Activated T-cell treated with anti-CD3 and anti-CD28 coated beads for 48 hours (primary cell): ENCODE measurements at regions not wholly inside any gene's neighbourhood (a gene's known extent, or its start where the extent isn't known, plus 50 kb on each side); places are given as distances from the start of the nearest gene placed in this dataset.

ENCODE experiments used
- DNase-seq: peaks from one replicate; pipeline ENCODE4 v3.0.0-alpha.2; 2020; ENCODE audit warnings: low read depth

DNA sequence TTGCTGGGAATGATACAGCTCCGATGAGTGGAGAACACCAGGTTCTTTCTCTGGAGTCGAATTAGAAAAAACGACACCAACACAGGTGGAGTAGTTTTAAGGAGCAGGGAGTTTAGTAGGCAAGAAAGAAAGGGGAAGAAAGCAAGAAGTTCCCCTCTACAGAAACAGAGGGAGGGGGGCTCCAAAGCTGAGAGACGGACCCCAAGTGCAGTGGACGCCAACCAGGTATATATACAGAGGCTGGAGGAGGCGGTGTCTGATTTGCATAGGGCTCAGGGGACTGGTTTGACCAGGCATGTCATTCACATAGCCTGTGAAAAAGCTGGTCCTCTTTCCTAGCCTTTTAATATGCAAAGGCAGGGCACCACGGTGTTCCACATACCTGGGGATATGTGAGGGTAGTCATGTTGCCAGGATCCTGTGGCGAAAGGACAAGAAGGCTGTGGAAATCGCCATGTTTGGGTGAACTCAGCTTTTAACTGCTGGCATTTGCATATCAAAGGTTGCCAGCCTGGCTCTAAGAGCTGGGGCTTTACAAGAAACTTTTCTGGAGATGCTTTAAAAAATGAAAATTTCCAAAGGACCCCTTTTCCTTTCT lies 887.4 kb upstream of the EPHA6 start:
- no peak for DNase-seq

DNA sequence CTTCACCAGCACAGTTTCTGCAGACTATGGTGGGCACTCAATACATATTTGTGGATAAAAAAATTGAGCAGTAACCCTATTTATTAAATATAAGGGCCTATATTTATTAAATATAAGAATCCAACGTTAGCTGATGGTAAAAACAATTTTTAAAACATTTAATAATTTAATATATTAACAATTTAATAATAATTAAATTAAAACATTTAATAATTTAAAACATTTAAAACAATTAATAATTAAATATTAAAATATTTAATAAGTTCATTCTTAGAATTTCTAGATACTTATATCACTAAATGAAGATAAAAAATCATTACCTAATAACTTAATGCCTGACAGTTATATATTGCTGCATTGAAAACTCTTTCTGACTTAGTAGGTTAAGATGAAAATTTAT lies 880.2 kb upstream of the EPHA6 start:
- DNase-seq, result no peak

DNA sequence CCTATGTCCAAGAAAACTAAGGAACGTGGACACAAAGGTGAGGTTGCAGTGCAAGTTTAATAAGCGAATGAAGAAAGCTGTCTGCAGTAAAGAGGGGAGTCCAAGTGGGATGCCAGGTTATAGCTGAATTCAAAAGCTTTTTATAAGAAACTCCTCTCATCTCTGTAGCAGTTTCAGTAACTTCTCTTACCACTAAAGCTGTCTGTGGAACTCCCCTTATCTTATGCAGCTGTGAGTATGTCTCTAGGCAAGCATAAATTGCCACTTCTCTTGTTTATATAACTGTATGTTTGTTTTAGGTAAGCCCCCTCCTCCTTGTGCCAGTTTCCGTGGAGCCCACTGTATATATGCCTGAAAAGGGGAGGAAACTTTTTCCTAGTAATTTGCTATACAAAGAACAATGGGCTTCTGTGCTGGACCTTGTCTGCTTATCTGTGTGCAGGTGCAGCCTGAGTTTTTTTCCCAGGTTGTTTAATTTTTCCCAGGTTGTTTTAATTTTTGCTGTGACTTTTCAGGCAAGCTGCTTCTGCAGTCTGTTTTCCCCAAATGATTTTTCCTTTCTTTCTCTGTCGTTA lies 875.1 kb upstream of the EPHA6 start:
- DNase-seq, result no peak

DNA sequence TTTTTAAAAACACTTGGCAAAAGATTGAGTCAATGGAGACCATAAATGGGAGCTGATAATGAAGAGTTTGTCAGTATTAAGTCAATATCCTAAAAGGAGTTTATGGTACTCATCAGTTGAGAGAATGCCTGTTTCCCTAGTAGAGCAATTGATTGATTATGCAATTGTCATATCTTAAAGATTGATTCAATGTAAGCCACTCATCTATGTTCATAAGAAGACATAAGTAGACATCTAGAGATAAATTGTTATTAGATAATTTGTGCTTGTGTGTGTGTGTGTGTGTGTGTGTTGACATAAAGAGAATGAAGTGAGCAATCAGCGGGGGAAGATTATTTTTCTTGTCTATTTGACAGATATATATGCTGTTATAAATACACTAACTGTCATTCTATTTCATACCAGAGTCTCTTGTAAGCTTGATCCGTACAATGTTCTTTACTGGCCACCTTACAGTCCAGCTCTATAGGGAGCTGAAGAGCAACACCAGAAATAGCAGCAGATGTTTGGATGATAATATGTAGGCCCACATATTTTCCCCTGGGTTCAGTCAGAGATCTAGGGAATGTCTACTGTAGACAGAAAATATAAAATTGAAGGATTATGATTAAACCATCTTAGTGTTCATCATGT lies 848.6 kb upstream of the EPHA6 start:
- no peak for DNase-seq

DNA sequence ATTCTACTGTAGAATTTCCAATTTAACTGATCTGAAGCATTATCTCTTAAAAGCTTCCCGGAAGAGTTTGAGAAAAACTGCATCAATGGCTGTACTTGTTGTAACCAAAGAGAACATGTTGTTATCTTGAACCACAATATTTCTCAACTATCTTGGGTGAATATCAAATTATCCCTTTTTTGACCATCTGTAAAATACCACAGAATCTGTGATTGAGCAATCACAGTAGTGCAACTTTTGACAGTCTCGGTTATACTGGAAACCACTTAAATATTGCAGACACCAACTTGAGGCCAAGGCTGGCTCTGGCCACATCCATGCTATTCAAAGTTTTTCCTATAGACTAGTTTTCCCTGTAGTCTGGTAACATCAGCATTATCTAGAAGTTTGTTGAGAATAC lies 842.8 kb upstream of the EPHA6 start:
- DNase-seq, result no peak

DNA sequence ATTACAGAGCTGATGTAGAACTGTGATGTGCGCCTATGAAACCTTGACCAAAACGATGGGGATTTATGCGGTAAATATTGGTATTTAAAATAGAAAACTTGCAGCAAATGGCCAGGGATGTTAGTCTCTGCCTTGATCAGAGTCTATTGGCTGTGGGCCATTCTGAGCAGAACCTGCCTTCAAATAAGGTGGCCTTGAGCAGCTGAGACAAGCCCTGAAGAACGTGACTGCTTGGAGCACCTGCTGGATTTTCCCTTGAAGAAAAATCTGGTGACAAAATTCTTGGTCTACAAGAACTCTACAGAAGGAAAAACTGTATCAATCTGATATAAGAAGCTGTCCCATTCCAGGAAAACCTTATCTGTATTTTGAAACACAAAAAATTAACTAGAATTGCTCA lies 820.1 kb upstream of the EPHA6 start:
- no peak for DNase-seq

DNA sequence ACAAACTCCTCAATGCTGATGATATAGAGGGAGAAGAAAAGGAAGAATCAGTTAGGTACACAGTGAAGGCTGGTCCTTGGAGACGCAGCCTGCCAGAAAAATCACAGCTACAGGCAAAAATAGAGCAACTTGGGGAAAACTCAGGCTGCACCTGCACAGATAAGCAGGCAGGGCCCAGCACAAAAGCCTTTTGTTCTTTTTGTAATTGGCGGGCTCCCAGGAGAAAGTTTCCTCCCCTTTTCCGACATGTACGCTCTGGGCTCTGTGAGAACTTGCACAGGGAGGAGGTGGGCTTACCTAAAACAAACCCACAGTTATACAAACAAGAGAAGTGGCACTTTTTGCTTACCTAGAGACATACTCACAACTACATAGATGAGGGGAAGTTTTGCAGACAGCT lies 813.4 kb upstream of the EPHA6 start:
- no peak for DNase-seq

DNA sequence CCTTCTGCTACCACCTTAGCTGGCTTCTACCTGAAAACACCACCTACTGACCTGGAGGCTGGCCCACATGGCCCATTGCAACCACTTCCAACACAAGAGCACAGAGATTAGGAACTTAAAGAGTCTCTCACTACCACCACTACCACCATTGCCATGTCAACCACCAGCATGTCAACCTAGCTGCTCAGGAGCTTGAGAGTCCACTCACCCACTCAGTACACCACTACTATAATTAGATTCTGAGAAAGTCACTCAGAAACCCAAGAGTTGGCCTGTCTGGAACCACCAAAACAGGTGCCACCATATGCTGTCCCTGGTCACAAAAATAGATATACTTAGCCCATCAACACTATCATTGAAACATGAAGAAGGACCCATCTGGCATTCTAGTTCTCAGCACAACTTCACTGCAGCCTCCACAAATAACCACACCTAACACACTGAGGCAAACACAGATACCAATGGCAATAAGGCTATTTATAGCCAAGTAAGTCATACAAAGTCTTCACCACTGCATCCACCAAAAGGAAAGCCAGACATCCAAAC lies 806.7 kb upstream of the EPHA6 start:
- no peak for DNase-seq

DNA sequence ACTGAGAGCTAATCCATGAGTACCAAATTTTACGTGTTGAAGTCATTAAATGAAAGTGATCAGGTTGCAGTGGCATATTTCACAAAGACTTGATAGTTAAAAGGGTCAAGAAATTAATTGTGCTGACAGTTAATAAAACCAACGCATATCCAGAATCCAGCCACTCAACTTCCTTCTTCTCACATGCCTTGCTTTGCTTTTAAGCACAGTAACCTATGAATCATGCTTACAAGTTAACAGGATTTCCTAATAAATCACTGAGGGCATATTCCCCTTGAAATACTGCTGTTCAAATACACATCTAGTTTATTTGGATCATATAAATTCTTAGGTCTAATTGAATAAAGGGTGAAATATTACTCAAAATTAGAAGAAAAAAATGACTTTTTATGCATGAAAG lies 801.5 kb upstream of the EPHA6 start:
- DNase-seq, result no peak

DNA sequence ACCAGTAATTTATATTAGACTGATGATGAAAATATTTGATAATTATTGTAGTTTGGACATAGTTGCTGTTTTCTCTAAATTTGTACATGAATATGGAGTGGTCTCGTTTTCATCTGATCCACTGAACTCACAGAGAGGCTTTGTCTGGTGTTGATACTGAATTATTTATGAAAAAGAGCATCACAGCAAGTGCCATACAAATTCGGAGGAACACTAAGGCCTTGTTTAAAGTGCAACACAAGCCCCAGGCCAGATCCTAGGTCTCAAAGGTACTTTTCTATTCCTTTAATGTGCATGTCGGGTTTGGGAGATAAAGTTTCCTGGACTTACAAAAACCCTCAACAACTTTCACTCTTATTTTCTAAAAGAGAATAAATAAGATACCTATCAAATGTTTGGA lies 796.8 kb upstream of the EPHA6 start:
- no peak for DNase-seq

DNA sequence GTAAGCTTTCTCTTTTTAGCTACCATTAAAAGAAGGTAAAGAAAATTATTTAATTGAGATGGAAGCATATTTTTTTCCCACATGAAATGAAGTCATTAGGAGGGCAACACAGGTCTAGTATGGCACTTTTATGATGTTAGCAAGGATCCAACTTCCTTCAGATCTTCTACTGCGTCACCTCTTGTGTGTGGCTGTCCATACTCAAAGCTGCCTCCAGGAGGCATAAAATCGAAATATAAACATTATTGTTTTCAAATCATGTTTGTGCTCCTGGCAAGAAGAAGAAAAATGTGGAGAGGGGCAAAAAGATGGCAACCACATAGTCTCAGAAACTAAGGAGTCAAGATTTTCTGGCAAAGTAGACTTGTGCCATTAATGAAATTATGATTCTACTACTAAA lies 791.7 kb upstream of the EPHA6 start:
- no peak for DNase-seq

DNA sequence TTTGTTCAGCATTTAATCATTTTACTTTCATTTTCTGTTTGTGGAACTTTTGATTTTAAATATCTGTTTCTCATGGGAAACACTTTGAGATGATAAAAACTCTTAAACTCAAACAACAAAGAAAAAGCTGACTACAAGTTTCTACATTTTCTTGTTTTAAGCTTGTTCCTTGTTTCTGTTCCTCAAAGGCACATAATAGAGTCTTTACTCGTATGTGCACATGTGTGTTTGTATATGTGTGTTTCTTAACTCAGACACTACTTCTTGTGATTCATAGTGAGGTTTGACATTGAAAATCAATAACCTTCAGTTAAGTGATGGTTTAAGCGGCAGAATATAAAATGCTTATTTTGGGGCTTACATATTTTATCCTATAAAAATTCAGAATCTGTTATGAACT lies 786.7 kb upstream of the EPHA6 start:
- DNase-seq, result no peak

DNA sequence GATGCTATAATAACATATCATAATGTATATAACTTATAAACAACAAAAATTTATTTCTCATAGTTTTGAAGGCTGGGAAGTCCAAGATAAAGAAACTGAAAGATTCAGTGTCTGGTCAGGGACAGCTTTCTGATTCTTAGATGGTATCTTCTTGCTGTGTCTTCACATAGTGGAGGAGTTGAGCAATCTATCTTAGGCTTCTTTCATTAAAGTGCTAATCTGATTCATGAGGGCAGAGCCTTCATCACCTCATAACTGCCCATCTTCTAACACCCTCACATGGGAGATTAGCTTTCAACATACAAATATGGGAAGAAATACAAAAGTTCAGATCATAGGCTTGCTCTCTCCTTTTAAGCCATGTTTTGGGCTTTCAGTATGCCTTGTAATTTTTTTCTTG lies 774.8 kb upstream of the EPHA6 start:
- DNase-seq, result no peak

DNA sequence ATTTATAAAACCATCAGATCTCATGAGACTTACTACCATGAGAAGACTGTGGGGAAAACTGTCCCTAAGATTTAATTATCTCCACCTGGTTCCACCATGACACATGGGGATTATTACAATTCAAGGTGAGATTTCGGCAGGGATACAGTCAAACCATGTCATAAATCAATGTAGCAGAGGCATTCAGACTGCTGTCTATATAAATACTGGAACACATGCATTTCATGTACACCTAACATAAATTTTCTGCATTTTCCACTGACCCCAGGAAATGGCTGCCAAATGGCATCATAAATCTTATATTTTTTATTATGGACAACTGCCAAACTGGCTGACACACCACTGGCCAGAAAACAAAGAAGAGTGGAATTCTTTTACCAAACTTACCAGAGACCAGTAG lies 755.1 kb upstream of the EPHA6 start:
- DNase-seq, result no peak

DNA sequence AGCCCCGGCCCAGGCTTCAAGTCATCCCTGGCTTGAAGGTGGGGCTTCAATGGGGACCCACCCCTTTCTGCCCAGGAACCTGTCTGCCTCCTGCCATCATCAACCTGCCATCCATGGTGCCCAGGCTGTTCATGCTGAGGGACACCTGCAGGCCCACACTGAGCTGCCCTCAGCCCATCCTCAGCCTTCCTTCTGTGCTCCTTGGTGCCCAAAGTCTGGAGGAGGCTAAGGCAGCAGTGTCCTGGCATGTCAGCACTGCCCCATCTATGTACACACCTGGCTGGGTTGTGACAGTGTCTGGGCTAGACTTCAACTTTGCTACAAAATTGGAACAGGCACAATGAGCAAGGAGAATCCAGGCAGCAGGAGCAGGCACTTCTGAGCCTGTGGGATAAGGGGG lies 745.3 kb upstream of the EPHA6 start:
- no peak for DNase-seq

DNA sequence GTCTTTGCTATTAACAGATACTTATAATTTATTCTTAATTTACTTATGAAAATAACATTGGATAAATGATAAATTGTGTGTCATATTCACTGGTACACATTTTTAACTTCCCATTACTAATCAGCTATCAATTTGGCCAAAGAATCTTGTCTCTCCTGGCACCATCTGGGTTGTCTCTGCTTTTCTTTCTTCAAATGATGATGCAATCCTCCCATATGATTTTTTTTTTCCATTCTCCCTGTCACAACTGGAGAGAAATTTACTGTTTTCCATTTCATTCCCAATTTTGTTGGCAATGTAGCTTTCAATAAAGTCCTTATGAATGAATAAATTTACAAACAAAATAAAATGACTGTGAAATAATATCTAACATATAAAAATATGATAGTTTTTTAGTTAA lies 743.7 kb upstream of the EPHA6 start:
- no peak for DNase-seq

DNA sequence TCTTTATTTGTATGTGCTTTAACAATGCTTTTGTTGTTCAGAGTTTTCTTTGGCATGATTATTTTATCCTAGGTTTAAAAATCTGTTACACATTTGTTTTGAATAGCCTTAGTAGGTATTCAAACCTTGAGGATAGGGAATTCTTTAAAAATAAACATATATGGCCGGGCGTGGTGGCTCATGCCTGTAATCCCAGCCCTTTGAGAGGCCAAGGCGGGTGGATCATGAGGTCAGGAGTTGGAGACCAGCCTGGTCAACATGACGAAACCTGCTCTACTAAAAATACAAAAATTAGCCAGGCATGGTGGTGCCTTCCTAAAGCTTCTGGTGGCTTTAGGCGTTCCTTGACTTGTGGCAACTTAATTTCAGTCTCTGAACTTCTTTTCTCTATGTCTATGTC lies 743.3 kb upstream of the EPHA6 start:
- no peak for DNase-seq

DNA sequence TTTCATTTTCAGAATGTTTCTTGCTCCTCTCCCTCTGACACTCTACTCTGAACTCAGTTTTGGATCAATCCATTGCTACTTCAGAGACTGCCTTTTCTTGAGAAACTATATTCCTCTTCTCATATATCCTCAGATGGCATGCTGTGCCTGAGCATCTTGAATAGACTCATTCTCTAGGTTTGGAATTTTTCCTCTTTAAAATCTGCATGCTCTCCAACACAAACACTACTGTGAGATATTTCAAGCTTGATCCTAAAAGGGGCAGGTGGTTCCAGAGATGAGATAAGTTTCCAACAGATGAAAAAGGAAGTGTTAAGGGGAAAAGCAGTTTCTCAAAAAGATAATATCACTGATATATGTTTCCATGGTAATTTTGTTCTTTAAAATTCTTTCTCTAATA lies 742.2 kb upstream of the EPHA6 start:
- DNase-seq, result no peak

DNA sequence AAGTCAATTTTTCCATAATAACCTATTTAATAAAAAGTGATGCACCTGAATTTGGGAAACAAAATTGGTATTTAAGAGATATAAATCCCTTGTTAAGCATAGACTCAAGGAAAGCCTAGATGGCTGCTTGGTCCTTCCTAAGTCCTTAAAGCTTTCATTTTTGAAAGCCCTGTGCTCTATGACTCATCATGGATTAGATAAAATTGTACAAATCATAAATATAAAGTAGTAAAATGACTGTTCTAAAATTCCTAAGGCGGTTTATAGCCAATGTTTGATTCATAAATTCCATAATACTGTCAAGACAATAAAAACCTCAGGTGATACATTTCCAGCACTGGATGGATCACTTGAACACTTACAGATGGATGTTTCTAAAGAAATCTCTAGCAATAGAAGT lies 730.8 kb upstream of the EPHA6 start:
- DNase-seq, result no peak

DNA sequence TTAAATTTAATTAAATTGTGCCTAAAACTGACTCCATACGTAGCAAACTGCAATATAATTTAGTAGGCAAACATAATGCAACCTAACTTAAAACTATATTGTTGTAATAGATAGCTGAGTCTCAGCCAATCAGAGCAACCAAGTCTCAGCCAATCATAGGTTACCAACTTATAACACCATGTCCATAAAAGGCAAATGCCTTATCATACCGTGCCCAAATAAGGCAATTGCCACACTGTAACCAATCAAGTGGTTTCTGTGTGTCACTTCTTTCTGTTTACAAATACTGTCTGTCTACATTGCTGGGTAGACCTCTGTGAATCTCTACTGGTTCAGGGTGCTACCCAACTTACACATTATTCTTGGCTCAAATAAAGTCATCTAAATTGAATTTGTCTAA lies 728.4 kb upstream of the EPHA6 start:
- no peak for DNase-seq

DNA sequence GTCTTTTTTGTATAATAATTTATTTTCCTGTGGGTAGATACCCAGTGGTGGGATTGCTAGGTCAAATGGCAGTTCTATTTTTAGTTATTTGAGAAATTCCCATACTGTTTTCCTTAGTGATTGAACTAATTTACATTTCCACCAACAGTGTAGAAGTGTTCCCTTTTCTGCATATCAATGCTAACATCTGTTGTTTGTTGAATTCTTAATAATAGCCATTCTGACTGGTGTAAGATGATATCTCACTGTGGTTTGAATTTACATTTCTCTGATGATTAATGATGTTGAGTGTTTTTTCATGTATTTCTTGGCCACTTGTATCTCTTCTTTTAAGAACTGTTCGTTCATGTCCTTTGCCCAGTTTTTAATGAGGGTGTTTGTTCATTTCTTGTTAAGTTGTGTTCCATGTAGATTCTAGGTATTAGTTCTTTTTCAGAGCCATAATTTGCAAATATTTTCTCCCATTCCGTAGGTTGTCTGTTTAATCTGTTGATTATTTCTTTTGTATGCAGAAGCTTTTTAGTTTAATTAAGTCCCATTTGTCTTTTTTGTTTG lies 713.3 kb upstream of the EPHA6 start:
- no peak for DNase-seq

DNA sequence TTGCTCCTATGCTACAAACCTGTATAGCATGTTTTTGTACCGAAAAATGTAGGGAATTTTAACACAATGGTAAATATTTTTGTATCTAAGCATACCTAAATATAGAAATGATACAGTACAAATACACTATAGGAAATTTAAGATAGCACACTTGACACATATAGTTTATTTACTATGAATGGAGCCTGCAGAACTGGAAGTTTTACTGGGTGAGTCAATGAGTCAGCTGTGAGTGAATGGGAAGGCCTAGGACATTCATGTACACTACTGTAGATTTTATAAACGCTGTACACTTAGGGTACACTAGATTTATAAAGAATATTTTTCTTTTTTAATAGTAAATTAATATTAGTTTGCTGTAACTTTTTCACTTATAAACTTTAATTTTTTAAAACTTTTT lies 707.7 kb upstream of the EPHA6 start:
- DNase-seq, result no peak
